ENCODE measurements at regions not wholly inside any gene's neighbourhood (a gene's known extent, or its start where the extent isn't known, plus 50 kb on each side); places are given as distances from the start of the nearest gene placed in this dataset.

- Histone ChIP-seq H2AFZ (ENCODE audit: low read depth, low read length) (no peak overlapping the region), H3K9me3 (replicated peaks; ENCODE audit: control insufficient read depth, insufficient read depth, low read length) (no peaks in the 10 kb centered on the region), H3K79me2 (ENCODE audit: control insufficient read depth, insufficient read depth, low read length) (no peaks in the 10 kb centered on the region), H3K9me1 (replicated peaks; ENCODE audit: control insufficient read depth, extremely low read depth, insufficient read depth, low read length) (no peaks in the 10 kb centered on the region), H3K4me3 (replicated peaks in 1 of 3; ENCODE audit: insufficient read depth in 1 of 3, low read depth in 1 of 3, low read length in 3 of 3) (no peak overlapping the region), H3K4me2 (ENCODE audit: insufficient read depth, low read length) (no peak overlapping the region), H3K4me1 (ENCODE audit: control insufficient read depth, extremely low read depth, insufficient read depth, low read length) (no peaks in the 10 kb centered on the region), H3K9ac (replicated peaks; ENCODE audit: extremely low read depth, insufficient read depth, low read length) (no peak overlapping the region), H3K27ac (ENCODE audit: insufficient read depth, low read depth, low read length) (no peak overlapping the region), H3K36me3 (ENCODE audit: control insufficient read depth in 2 of 2, extremely low read depth in 1 of 2, insufficient read depth in 2 of 2, low read length in 2 of 2) (no peaks in the 10 kb centered on the region), H4K20me1 (replicated peaks; ENCODE audit: control insufficient read depth, extremely low read depth, insufficient read depth, low read length) (no peaks in the 10 kb centered on the region), H3K27me3 (ENCODE audit: control insufficient read depth in 2 of 2, insufficient read depth in 2 of 2, low read length in 2 of 2) (no peaks in the 10 kb centered on the region)
- no TSS peak for BruUV-seq (replicated peaks)
- ChIA-PET CTCF (no interaction called here), POLR2A (no interaction called here)
- FAIRE-seq (no peak), DNase-seq (ENCODE audit: low read depth, low spot score) (no peak)
- TF ChIP-seq, protein P1, sequence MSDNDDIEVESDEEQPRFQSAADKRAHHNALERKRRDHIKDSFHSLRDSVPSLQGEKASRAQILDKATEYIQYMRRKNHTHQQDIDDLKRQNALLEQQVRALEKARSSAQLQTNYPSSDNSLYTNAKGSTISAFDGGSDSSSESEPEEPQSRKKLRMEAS (IDR thresholded peaks at IDR 0.05; ENCODE audit: insufficient read depth, insufficient read length), result no peak
- no peak for TF ChIP-seq MYC (IDR thresholded peaks at IDR 0.05; ENCODE audit: low read depth, low read length)
- TF ChIP-seq FOS (IDR thresholded peaks at IDR 0.05; ENCODE audit: borderline replicate concordance, insufficient read depth, low read length), result no peak
- no peak for TF ChIP-seq EZH2 (IDR thresholded peaks at IDR 0.05; ENCODE audit: borderline replicate concordance, low read depth, low read length, severe bottlenecking)
- TF ChIP-seq JUN (IDR thresholded peaks at IDR 0.05; ENCODE audit: borderline replicate concordance, insufficient read depth, insufficient read length, low read depth), result no peak
- TF ChIP-seq GATA2 (IDR thresholded peaks at IDR 0.05; ENCODE audit: insufficient read depth, insufficient read length, low read depth, low read length), result no peak
- TF ChIP-seq POLR2A (IDR thresholded peaks at IDR 0.05; ENCODE audit: low read depth, low read length), result no peak
- no peak for TF ChIP-seq POLR2AphosphoS5 (IDR thresholded peaks at IDR 0.05; ENCODE audit: insufficient read depth, low read depth, low read length)
- no peak for TF ChIP-seq CTCF (IDR thresholded peaks at IDR 0.05; ENCODE audit: extremely low read depth in 1 of 2, insufficient read depth in 1 of 2, low read depth in 1 of 2, low read length in 2 of 2)
- dilution Hi-C loops (cut with MboI; ENCODE audit: extremely low pct_ligation_motif_present, low sequenced_read_pairs) (no loop called here), intact Hi-C loops (cut with micrococcal nuclease) (no loop called here)
These were observed 153.8 kb upstream of the ANKRD50 start for GRCh38 chr4:124866301-124866700.
